ENCODE measurements at regions not wholly inside any gene's neighbourhood (a gene's known extent, or its start where the extent isn't known, plus 50 kb on each side); places are given as distances from the start of the nearest gene placed in this dataset.
"Not testable (repeated sequence)": the region's sequence is repeated elsewhere in the genome, so short reads cannot be mapped to it uniquely, and the experiment has no call there.

DNA sequence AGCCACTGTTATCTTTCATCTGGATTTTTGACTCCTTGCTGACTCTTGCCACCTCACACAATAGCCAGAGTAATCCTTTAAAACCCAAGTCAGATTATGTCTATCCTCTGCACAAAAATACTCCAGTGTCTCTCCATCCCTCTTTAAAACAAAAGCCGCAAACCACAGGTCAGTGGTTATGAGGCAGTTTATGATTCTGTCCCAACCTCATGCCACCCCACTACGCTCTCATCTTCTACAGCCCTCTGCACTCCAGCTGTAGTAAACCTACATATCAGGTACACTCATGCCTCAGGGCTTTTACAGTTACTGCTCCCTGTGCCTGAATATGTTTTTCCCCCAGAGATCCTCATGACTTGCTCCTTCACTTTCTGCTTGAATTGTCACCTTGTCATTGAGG, 113.6 kb downstream of the PRR15 start:
- TF ChIP-seq POLR2A (IDR thresholded peaks at IDR 0.05), result not testable (repeated sequence)
- TF ChIP-seq, protein P1, sequence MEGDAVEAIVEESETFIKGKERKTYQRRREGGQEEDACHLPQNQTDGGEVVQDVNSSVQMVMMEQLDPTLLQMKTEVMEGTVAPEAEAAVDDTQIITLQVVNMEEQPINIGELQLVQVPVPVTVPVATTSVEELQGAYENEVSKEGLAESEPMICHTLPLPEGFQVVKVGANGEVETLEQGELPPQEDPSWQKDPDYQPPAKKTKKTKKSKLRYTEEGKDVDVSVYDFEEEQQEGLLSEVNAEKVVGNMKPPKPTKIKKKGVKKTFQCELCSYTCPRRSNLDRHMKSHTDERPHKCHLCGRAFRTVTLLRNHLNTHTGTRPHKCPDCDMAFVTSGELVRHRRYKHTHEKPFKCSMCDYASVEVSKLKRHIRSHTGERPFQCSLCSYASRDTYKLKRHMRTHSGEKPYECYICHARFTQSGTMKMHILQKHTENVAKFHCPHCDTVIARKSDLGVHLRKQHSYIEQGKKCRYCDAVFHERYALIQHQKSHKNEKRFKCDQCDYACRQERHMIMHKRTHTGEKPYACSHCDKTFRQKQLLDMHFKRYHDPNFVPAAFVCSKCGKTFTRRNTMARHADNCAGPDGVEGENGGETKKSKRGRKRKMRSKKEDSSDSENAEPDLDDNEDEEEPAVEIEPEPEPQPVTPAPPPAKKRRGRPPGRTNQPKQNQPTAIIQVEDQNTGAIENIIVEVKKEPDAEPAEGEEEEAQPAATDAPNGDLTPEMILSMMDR (IDR thresholded peaks at IDR 0.05), result not testable (repeated sequence)

Data from prostate gland (tissue), 2 donors.